GM18951 (cell line): ENCODE measurements at regions not wholly inside any gene's neighbourhood (a gene's known extent, or its start where the extent isn't known, plus 50 kb on each side); places are given as distances from the start of the nearest gene placed in this dataset.
"Not testable (repeated sequence)": the region's sequence is repeated elsewhere in the genome, so short reads cannot be mapped to it uniquely, and the experiment has no call there.

Experiments
- POLR2A ChIP-seq: IDR thresholded peaks from 4 replicates; pipeline ENCODE4 v1.6.1; 2011; ENCODE audit warnings: mild to moderate bottlenecking; ENCODE audit not compliant: insufficient read length, insufficient read depth; ENCODE audit errors: extremely low read depth
- in situ Hi-C: fragments of 300-500 bp; cut with MboI; formaldehyde crosslinking; loops from one replicate; pipeline ENCODE4 v1.12.0; 2022; ENCODE audit warnings: low sequenced_read_pairs, mixed read lengths, inconsistent platforms; ENCODE audit not compliant: unreplicated experiment

GRCh38 chr2:193253014-193253530 is 1058.3 kb upstream of the TMEFF2 start:
- in situ Hi-C loops = no loop called here
- TF ChIP-seq POLR2A = no peak

GRCh38 chr2:193251909-193252308 is 1057.2 kb upstream of the TMEFF2 start:
- TF ChIP-seq POLR2A = no peak
- in situ Hi-C loops = no loop called here

- TF ChIP-seq POLR2A = no peak
- in situ Hi-C loops = no loop called here
These were observed 1055.7 kb upstream of the TMEFF2 start for GRCh38 chr2:193250389-193250788.

- in situ Hi-C loops = no loop called here
These were observed 1046.0 kb upstream of the TMEFF2 start for GRCh38 chr2:193240752-193241151.

GRCh38 chr2:193231634-193232033 is 1036.9 kb upstream of the TMEFF2 start:
- TF ChIP-seq POLR2A = no peak
- in situ Hi-C loops = no loop called here

More at GRCh38 chr2:193240752-193241151, 1046.0 kb upstream of the TMEFF2 start:
- TF ChIP-seq POLR2A = no peak

GRCh38 chr2:193228276-193228675 is 1033.5 kb upstream of the TMEFF2 start:
- in situ Hi-C loops = no loop called here
- no peak for TF ChIP-seq POLR2A

- in situ Hi-C loops = no loop called here
- no peak for TF ChIP-seq POLR2A
These were observed 1027.7 kb upstream of the TMEFF2 start for GRCh38 chr2:193222454-193222853.

- TF ChIP-seq POLR2A = no peak
- in situ Hi-C loops = no loop called here
These were observed 1024.7 kb upstream of the TMEFF2 start for GRCh38 chr2:193219413-193219812.

- no peak for TF ChIP-seq POLR2A
- in situ Hi-C loops = no loop called here
These were observed 1006.9 kb upstream of the TMEFF2 start for GRCh38 chr2:193201583-193201982.

- in situ Hi-C loops = no loop called here
- no peak for TF ChIP-seq POLR2A
These were observed 1004.6 kb upstream of the TMEFF2 start for GRCh38 chr2:193199322-193199721.

- in situ Hi-C loops = no loop called here
- no peak for TF ChIP-seq POLR2A
These were observed 993.1 kb upstream of the TMEFF2 start for GRCh38 chr2:193187816-193188215.

GRCh38 chr2:193170981-193171380 is 976.2 kb upstream of the TMEFF2 start:
- in situ Hi-C loops = not testable (repeated sequence)

GRCh38 chr2:193156480-193156879 is 961.7 kb upstream of the TMEFF2 start:
- in situ Hi-C loops = no loop called here
- no peak for TF ChIP-seq POLR2A

GRCh38 chr2:193154076-193154475 is 959.3 kb upstream of the TMEFF2 start:
- TF ChIP-seq POLR2A = no peak
- in situ Hi-C loops = no loop called here

GRCh38 chr2:193153576-193153975 is 958.8 kb upstream of the TMEFF2 start:
- in situ Hi-C loops = no loop called here

GRCh38 chr2:193142467-193142866 is 947.7 kb upstream of the TMEFF2 start:
- in situ Hi-C loops = not testable (repeated sequence)

More at GRCh38 chr2:193153576-193153975, 958.8 kb upstream of the TMEFF2 start:
- TF ChIP-seq POLR2A = no peak

- in situ Hi-C loops = no loop called here
- no peak for TF ChIP-seq POLR2A
These were observed 947.3 kb upstream of the TMEFF2 start for GRCh38 chr2:193141998-193142397.

- in situ Hi-C loops = not testable (repeated sequence)
These were observed 946.2 kb upstream of the TMEFF2 start for GRCh38 chr2:193140895-193141294.
